Fibroblast of pulmonary artery (primary cell): ENCODE measurements at regions not wholly inside any gene's neighbourhood (a gene's known extent, or its start where the extent isn't known, plus 50 kb on each side); places are given as distances from the start of the nearest gene placed in this dataset.
"Not testable (repeated sequence)": the region's sequence is repeated elsewhere in the genome, so short reads cannot be mapped to it uniquely, and the experiment has no call there.

Source experiments
- DNase-seq: peaks from one replicate; pipeline ENCODE4 v3.0.0-alpha.2; 2010; ENCODE audit warnings: low read depth
- H3K4me3 ChIP-seq: replicated peaks from 2 replicates; pipeline ENCODE4 v1.5.1; 2011; ENCODE audit warnings: low read depth, mild to moderate bottlenecking, control low read depth, low read length, moderate library complexity
- CTCF ChIP-seq: IDR thresholded peaks from 2 replicates; pipeline ENCODE4 v1.5.1; 2011; ENCODE audit warnings: mild to moderate bottlenecking, control low read depth, low read length, inconsistent platforms; ENCODE audit errors: missing control alignments

DNA sequence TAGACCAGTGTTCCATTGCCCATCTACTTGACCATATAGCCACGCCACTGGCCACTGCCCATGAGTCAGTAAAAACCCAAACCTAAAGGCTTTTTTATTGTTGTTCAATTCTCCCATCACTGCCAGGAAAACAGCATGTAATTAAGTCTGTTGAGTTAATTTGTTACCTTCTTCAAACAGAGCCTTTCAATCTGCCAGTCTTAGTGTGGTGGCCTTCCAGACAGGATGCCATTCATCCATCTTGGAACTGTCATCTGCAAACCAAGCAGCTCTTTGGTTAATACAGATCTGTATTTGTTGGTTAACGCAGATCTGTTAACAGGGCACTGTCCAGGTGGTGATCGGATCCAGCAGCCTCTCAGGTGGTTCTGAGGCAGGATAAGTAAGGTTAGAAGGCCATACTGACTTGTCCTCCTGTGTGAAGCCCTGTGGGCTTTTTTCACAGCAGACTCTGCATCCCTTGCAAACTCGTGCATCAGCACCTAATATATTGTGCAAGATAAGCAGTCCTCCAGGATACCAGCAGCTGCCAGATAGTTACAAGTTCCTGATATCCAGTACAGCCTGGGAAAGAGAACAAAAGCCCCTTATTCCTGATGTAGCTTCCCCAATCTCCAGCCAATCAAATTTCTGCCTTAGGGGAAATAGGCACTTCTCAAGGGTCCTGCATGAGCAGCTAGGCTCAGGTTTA lies 59.1 kb upstream of the DHRS4 start:
- TF ChIP-seq CTCF: no peak
- DNase-seq: no peak
- H3K4me3 ChIP-seq: no peak overlapping the region

GRCh38 chr14:23895053-23895419 lies 58.5 kb upstream of the DHRS4 start:
- TF ChIP-seq CTCF: no peak
- no peak for DNase-seq

DNA sequence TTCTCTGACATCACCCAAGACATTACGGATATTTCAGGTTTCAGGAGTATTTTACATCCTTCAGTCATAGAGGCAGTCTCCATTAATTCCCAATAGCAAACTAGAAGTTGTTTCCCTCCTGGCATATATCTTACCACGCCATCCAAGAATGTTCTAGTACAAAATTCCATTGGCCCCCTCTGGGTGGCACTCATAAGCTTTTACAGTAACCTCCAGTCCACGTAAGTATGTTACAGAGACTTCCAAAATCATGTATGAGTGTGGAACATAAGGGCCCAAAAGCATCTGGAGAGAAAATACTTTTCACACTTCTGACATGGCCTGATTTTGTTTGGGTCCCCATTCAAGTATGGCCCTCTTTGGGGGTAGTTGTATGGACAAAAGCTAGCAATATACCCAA lies 58.1 kb upstream of the DHRS4 start:
- DNase-seq: peak; percentile 11
- peak; percentile 8 for TF ChIP-seq CTCF
- H3K4me3 ChIP-seq: no peak overlapping the region

More at GRCh38 chr14:23895053-23895419, 58.5 kb upstream of the DHRS4 start:
- no peak overlapping the region for H3K4me3 ChIP-seq

- TF ChIP-seq CTCF: no peak
- H3K4me3 ChIP-seq: no peak overlapping the region
- no peak for DNase-seq
Observed at GRCh38 chr14:23896609-23897153, 56.9 kb upstream of the DHRS4 start.

DNA sequence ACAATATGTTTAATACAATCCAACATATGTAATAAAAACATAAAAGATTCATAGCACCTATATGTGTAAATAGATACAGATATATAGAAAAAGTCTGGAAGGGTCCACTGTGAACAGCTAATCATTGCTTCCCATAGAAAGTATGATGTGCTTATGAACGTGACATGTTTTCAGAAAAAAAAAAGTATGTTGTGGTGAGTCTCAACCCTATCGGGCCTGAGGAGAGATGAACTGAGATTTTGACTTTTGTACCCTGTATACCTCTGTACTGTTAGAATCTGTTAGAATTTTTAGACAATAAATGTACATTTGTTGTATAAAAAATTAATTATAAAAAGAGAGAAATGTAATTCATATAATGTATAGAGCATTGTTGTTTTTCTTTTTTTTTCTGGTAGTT lies 56.3 kb upstream of the DHRS4 start:
- not testable (repeated sequence) for H3K4me3 ChIP-seq, DNase-seq

DNA sequence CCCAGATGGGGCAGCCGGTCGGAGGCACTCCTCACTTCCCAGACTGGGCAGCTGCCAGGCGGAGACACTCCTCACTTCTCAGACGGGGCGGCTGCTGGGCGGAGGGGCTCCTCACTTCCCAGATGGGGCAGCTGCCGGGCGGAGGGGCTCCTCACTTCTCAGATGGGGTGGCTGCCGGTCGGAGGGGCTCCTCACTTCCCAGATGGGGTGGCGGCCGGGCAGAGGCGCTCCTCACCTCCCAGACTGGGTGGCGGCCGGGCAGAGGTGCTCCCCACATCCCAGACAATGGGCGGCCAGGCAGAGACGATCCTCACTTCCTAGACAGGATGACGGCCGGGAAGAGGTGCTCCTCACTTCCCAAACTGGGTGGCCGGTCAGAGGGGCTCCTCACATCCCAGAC lies 55.2 kb upstream of the DHRS4 start:
- H3K4me3 ChIP-seq, DNase-seq: not testable (repeated sequence)

DNA sequence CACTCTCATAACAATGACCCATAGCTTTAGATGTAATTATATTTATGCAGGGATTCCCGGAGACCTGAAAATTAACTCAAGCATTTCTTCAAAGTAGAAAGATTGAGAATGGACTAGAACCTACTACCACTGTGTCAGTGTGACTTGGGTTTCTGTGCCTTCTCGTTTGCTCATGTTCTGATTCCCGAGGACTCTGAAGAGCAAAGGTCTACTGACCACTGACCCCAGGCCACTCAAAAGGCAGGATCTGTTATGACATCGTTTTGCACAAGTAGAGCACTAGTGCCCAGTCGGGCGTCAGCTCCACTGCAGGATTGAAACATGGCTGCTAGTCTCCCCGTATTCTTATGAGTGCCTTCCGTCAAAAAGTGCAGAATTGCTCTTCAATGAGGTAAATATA lies 53.8 kb upstream of the DHRS4 start:
- TF ChIP-seq CTCF: no peak
- no peak for DNase-seq
- H3K4me3 ChIP-seq: no peak overlapping the region

- no peak for TF ChIP-seq CTCF
- DNase-seq: no peak
- no peak overlapping the region for H3K4me3 ChIP-seq
Observed at GRCh38 chr14:23903442-23903841, 50.1 kb upstream of the DHRS4 start.
